ENCODE measurements at regions not wholly inside any gene's neighbourhood (a gene's known extent, or its start where the extent isn't known, plus 50 kb on each side); places are given as distances from the start of the nearest gene placed in this dataset.

GRCh38 chr3:110628650-110629301, 442.8 kb upstream of the NECTIN3 start:
- no peak overlapping the region for H3K9ac ChIP-seq (ENCODE audit: control insufficient read depth, insufficient read depth, low read length)
- no peak overlapping the region for H3K4me2 ChIP-seq (ENCODE audit: control insufficient read depth, insufficient read depth)
- FAIRE-seq, result no peak
- H3K79me2 ChIP-seq (ENCODE audit: control insufficient read depth, insufficient read depth, low read length), result no peaks in the 10 kb centered on the region
- H3K27me3 ChIP-seq (replicated peaks in 1 of 2; ENCODE audit: control insufficient read depth in 2 of 2, insufficient read depth in 2 of 2, low read length in 1 of 2), result no peaks in the 10 kb centered on the region
- ChIA-PET CTCF (interaction anchor here (0.9 kb wide), 1 partner anchor 10 kb away, joined by 3 read pairs; no protein-coding TSS in a partner anchor), RAD21 (ENCODE audit: unreplicated experiment) (no interaction called here), POLR2A (no interaction called here), SMC1A (ENCODE audit: uncharacterized antibody, unreplicated experiment) (interaction anchor here (0.8 kb wide), 1 partner anchor 36 kb away, joined by 3 read pairs; no protein-coding TSS in a partner anchor)
- H3K4me3 ChIP-seq, result no peak overlapping the region
- no peak for DNase-seq (ENCODE audit: low read depth, low spot score)
- H3K36me3 ChIP-seq (ENCODE audit: control insufficient read depth in 2 of 2, insufficient read depth in 2 of 2, low read length in 1 of 2), result no peaks in the 10 kb centered on the region
- ATAC-seq, result no peak
- H4K20me1 ChIP-seq (ENCODE audit: control insufficient read depth, insufficient read depth), result no peaks in the 10 kb centered on the region
- H3K4me1 ChIP-seq (ENCODE audit: control insufficient read depth, insufficient read depth, low read length), result no peaks in the 10 kb centered on the region
- in situ Hi-C loops (cut with MboI) (no loop called here), intact Hi-C loops (cut with micrococcal nuclease; ENCODE audit: unreplicated experiment) (no loop called here)
- H3K27ac ChIP-seq (ENCODE audit: control insufficient read depth, insufficient read depth), result no peak overlapping the region
- no TSS peak for BruUV-seq (replicated peaks)
- TF ChIP-seq SMAD5 (IDR thresholded peaks at IDR 0.05; ENCODE audit: low read depth), result no peak
- TF ChIP-seq GABPA (IDR thresholded peaks at IDR 0.05; ENCODE audit: low read depth), result no peak
- no peak for TF ChIP-seq JUNB (IDR thresholded peaks at IDR 0.05)
- no peak for TF ChIP-seq ZZZ3 (IDR thresholded peaks at IDR 0.05; ENCODE audit: control insufficient read depth, insufficient read length, low read depth)
- no peak for TF ChIP-seq BHLHE40 (IDR thresholded peaks at IDR 0.05; ENCODE audit: borderline replicate concordance in 1 of 2, low read depth in 2 of 2, low read length in 1 of 2)
- no peak for TF ChIP-seq MYB (IDR thresholded peaks at IDR 0.05; ENCODE audit: borderline replicate concordance, low read depth, low read length)
- TF ChIP-seq WRNIP1 (IDR thresholded peaks at IDR 0.05; ENCODE audit: borderline replicate concordance, low read depth, low read length), result no peak
- no peak for TF ChIP-seq KDM1A (IDR thresholded peaks at IDR 0.05; ENCODE audit: borderline replicate concordance)
- no peak for TF ChIP-seq MXI1 (IDR thresholded peaks at IDR 0.05; ENCODE audit: low read depth, low read length)
- no peak for TF ChIP-seq ELK1 (IDR thresholded peaks at IDR 0.05; ENCODE audit: low read depth, low read length)
- no peak for TF ChIP-seq NFYB (IDR thresholded peaks at IDR 0.05; ENCODE audit: insufficient read depth, low read depth, low read length)
- TF ChIP-seq PKNOX1 (IDR thresholded peaks at IDR 0.05), result no peak
- no peak for TF ChIP-seq SKIL (IDR thresholded peaks at IDR 0.05; ENCODE audit: low read depth, poor library complexity, severe bottlenecking)
- no peak for TF ChIP-seq ZNF274 (IDR thresholded peaks at IDR 0.05; ENCODE audit: insufficient read depth, insufficient read length)
- TF ChIP-seq STAT1 (conservative IDR thresholded peaks at IDR 0.05), result no peak
- TF ChIP-seq CEBPZ (IDR thresholded peaks at IDR 0.05; ENCODE audit: low read depth, low read length), result no peak
- H2AFZ ChIP-seq (ENCODE audit: control insufficient read depth, low read depth, low read length), result no peak overlapping the region
- 37% methylated on average over 3 of the region's 4 CpGs for WGBS (ENCODE audit: insufficient coverage, insufficient replicate concordance, low lambda C conversion rate, missing lambda C conversion rate)
- peaks cover 2% of the 10 kb centered on the region; the same call in 2 of the 3 replicates for H3K9me3 ChIP-seq (replicated peaks; ENCODE audit: control insufficient read depth, insufficient read depth, low read length)

Measured in GM12878 (cell line).